Mesodermal cell (in vitro differentiated cells): ENCODE measurements at regions not wholly inside any gene's neighbourhood (a gene's known extent, or its start where the extent isn't known, plus 50 kb on each side); places are given as distances from the start of the nearest gene placed in this dataset.
"Not testable (repeated sequence)": the region's sequence is repeated elsewhere in the genome, so short reads cannot be mapped to it uniquely, and the experiment has no call there.

Source experiments
- H3K27ac ChIP-seq: 2 replicates; pipeline ENCODE4 v1.7.0; 2013; ENCODE audit warnings: mild to moderate bottlenecking, low read depth, low read length, moderate library complexity; ENCODE audit not compliant: severe bottlenecking
- H3K36me3 ChIP-seq: 2 replicates; pipeline ENCODE4 v1.7.1; 2013; ENCODE audit warnings: mild to moderate bottlenecking, low read length, moderate library complexity; ENCODE audit not compliant: control insufficient read depth, insufficient read depth
- H3K4me1 ChIP-seq: one replicate; pipeline ENCODE4 v1.7.1; 2013; ENCODE audit warnings: mild to moderate bottlenecking, low read length; ENCODE audit not compliant: insufficient read depth, control insufficient read depth, poor library complexity, severe bottlenecking
- H3K4me3 ChIP-seq: 2 replicates; pipeline ENCODE4 v1.7.0; 2013; ENCODE audit warnings: low read length, control low read depth, mild to moderate bottlenecking; ENCODE audit not compliant: insufficient read depth, poor library complexity, severe bottlenecking; ENCODE audit errors: extremely low read depth
- H3K9me3 ChIP-seq: 2 replicates; pipeline ENCODE4 v1.7.1; 2013; ENCODE audit warnings: mild to moderate bottlenecking, low read length, moderate library complexity; ENCODE audit not compliant: control insufficient read depth
- WGBS, 2 experiments: methylation state at CpG; one replicate each; pipeline ENCODE4 v1.1.5; 2013; ENCODE audit warnings: missing lambda C conversion rate in 2 of 2; ENCODE audit not compliant: insufficient coverage in 2 of 2; 5-methylcytosine and 5-hydroxymethylcytosine counted together

DNA sequence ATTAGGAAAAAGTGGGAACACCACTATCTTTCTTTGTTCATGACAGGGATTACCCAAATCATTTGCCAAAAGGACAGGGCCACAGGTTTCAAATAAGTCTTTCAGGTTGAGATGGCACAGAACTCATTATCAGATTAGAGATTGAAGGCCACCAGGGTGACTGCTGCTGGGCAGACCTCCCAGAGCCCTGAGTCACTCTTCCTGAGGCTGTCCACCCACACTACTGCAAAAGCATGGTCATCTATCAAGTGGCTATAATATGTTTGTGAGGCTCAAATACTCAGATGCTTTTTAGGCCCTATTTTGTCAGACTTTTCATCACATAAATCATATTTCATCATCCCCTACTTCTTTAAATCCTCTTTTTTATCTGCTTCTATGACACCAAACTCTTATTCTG lies 155.3 kb upstream of the CCDC196 start:
- Histone ChIP-seq H3K9me3 (no peaks in the 10 kb centered on the region), H3K36me3 (no peaks in the 10 kb centered on the region), H3K4me1 (no peaks in the 10 kb centered on the region), H3K27ac (no peak overlapping the region), H3K4me3 (no peak overlapping the region)

DNA sequence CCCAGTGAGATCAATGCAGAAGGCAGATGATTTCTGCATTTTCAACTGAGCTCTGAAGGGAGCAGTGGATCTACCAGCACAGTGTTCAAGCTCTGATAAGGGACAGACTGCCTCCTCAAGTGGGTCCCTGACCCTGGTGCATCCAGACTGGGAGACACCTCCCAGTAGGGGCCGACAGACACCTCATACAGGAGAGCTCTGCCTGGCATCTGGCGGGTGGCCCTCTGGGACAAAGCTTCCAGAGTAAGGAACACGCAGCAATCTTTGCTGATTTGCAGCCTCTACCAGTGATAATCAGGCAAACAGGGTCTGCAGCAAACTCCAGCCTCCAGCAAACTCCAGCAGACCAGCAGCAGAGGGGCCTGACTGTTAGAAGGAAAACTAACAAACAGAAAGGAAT lies 152.9 kb upstream of the CCDC196 start:
- not testable (repeated sequence) for H3K27ac ChIP-seq, H3K36me3 ChIP-seq, H3K4me1 ChIP-seq, H3K9me3 ChIP-seq, H3K4me3 ChIP-seq
- WGBS, 2 experiments: 93 to 100% methylated on average over 1 to 3 of the region's 3 CpGs

GRCh38 chr14:66341239-66341638 lies 144.9 kb upstream of the CCDC196 start:
- Histone ChIP-seq H3K4me1 (no peaks in the 10 kb centered on the region), H3K27ac (no peak overlapping the region), H3K9me3 (no peaks in the 10 kb centered on the region), H3K4me3 (no peak overlapping the region), H3K36me3 (no peaks in the 10 kb centered on the region)

DNA sequence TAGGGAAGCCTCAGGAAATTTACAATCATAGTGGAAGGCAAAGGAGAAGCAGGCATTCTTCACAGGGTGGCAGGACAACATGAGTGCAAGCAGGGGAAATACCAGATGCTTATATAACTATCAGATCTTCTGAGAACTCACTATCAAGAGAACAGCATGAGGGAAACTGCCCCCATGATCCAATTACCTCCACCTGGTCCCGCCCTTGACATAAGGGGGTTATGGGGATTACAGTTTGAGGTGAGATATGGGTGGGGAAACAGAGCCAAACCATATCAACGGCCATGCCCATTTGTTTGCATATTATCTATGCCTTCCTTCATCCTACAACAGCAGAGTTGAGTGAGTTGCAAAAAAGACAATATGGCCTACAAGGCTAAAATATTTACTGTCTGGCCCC lies 140.2 kb upstream of the CCDC196 start:
- Histone ChIP-seq H3K9me3 (no peaks in the 10 kb centered on the region), H3K4me3 (no peak overlapping the region), H3K36me3 (no peaks in the 10 kb centered on the region), H3K27ac (no peak overlapping the region), H3K4me1 (no peaks in the 10 kb centered on the region)
- WGBS, 2 experiments: no CpG with 5 or more reads among the region's 2 CpGs

DNA sequence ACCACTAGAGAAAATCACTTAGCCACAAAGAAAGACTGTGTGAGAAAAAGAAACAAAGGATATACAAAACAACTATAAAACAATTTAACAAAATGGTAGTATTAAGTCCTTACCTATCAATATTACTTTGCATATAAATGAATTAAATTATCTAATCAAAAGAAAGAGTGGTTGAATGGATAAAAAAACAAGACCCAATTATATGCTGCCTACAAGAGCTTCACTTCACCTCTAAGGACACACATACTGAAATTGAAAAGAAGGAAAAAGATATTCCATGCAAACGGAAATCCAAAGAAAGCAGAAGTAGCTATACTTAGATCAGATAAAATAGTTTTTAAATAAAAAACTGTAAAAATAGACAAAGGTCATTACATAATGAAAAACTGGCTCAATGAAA lies 134.9 kb upstream of the CCDC196 start:
- no peaks in the 10 kb centered on the region for H3K4me1 ChIP-seq
- WGBS, 2 experiments: no CpG with 5 or more reads among the region's 1 CpG
- H3K4me3 ChIP-seq: no peak overlapping the region
- no peaks in the 10 kb centered on the region for H3K36me3 ChIP-seq
- no peaks in the 10 kb centered on the region for H3K9me3 ChIP-seq
- no peak overlapping the region for H3K27ac ChIP-seq

GRCh38 chr14:66359500-66359899 lies 126.7 kb upstream of the CCDC196 start:
- no peaks in the 10 kb centered on the region for H3K4me1 ChIP-seq
- no peak overlapping the region for H3K4me3 ChIP-seq
- no peaks in the 10 kb centered on the region for H3K9me3 ChIP-seq
- H3K36me3 ChIP-seq: no peaks in the 10 kb centered on the region
- H3K27ac ChIP-seq: no peak overlapping the region
- WGBS, 2 experiments: 0% methylated on average over 1 of the region's 3 CpGs

- WGBS, 2 experiments: 71 to 86% methylated on average over 4 to 6 of the region's 8 CpGs
- H3K36me3 ChIP-seq: no peaks in the 10 kb centered on the region
- no peak overlapping the region for H3K4me3 ChIP-seq
- H3K27ac ChIP-seq: no peak overlapping the region
- no peaks in the 10 kb centered on the region for H3K4me1 ChIP-seq
- H3K9me3 ChIP-seq: no peaks in the 10 kb centered on the region
These were observed 125.7 kb upstream of the CCDC196 start for GRCh38 chr14:66360366-66360926.

DNA sequence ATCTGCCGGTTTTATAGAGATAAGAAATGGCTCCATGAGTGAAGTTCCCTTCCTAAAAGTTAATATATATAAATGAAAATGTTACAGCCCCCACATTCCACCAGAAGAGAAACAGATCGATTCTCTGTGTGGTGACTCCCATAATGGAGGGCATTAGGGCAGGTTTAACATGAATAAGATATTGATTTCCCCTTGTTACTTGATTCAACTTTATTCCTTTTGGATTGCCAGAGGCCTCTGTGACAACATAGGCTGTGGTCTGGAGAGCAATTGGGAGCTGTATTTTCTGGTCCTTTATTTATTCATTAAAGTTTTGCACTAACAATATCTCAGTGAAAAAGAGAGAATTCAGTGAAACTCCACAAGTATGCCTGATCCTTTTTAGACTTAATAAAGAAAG lies 125.2 kb upstream of the CCDC196 start:
- Histone ChIP-seq H3K36me3 (no peaks in the 10 kb centered on the region), H3K4me3 (no peak overlapping the region), H3K4me1 (no peaks in the 10 kb centered on the region), H3K27ac (no peak overlapping the region), H3K9me3 (no peaks in the 10 kb centered on the region)
- no CpG with 5 or more reads among the region's 2 CpGs for WGBS, 2 experiments

GRCh38 chr14:66365388-66365787 lies 120.8 kb upstream of the CCDC196 start:
- Histone ChIP-seq H3K36me3 (no peaks in the 10 kb centered on the region), H3K27ac (no peak overlapping the region), H3K9me3 (no peaks in the 10 kb centered on the region), H3K4me3 (no peak overlapping the region), H3K4me1 (no peaks in the 10 kb centered on the region)
- 92 to 100% methylated on average over 1 to 3 of the region's 4 CpGs for WGBS, 2 experiments

GRCh38 chr14:66369157-66369697 lies 116.9 kb upstream of the CCDC196 start:
- H3K9me3 ChIP-seq: no peaks in the 10 kb centered on the region
- H3K4me1 ChIP-seq: no peaks in the 10 kb centered on the region
- WGBS, 2 experiments: 79 to 87% methylated on average over 2 to 4 of the region's 4 CpGs
- no peak overlapping the region for H3K4me3 ChIP-seq
- no peak overlapping the region for H3K27ac ChIP-seq
- H3K36me3 ChIP-seq: no peaks in the 10 kb centered on the region

DNA sequence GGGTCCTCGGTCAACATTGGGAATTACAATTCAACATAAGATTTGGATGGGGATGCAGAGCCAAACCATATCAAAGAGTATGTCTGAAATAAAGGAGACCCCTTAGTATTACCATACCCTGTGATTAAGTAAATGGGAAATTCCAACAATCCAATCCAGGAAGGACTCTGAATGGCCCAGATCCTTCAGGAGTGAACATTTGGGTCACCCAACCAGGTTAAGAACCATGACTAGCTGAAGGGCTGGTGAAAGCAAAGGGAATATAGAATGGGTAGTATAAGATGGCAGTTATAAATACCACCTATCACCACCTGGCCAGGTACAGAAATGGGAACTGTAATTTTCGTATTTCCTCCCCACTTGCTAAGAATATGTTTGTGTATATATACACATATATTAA lies 114.4 kb upstream of the CCDC196 start:
- H3K27ac ChIP-seq: no peak overlapping the region

More for the DNA sequence above, 114.4 kb upstream of the CCDC196 start:
- Histone ChIP-seq H3K9me3 (no peaks in the 10 kb centered on the region), H3K4me1 (no peaks in the 10 kb centered on the region), H3K36me3 (no peaks in the 10 kb centered on the region), H3K4me3 (no peak overlapping the region)
- WGBS, 2 experiments: no CpG with 5 or more reads among the region's 2 CpGs
